ENCODE measurements at regions not wholly inside any gene's neighbourhood (a gene's known extent, or its start where the extent isn't known, plus 50 kb on each side); places are given as distances from the start of the nearest gene placed in this dataset.

GRCh38 chr4:11250510-11250909 lies 178.2 kb downstream of the HS3ST1 start:
- no peak for TF ChIP-seq POLR2A (IDR thresholded peaks at IDR 0.05)
- TF ChIP-seq, protein P1, sequence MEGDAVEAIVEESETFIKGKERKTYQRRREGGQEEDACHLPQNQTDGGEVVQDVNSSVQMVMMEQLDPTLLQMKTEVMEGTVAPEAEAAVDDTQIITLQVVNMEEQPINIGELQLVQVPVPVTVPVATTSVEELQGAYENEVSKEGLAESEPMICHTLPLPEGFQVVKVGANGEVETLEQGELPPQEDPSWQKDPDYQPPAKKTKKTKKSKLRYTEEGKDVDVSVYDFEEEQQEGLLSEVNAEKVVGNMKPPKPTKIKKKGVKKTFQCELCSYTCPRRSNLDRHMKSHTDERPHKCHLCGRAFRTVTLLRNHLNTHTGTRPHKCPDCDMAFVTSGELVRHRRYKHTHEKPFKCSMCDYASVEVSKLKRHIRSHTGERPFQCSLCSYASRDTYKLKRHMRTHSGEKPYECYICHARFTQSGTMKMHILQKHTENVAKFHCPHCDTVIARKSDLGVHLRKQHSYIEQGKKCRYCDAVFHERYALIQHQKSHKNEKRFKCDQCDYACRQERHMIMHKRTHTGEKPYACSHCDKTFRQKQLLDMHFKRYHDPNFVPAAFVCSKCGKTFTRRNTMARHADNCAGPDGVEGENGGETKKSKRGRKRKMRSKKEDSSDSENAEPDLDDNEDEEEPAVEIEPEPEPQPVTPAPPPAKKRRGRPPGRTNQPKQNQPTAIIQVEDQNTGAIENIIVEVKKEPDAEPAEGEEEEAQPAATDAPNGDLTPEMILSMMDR (IDR thresholded peaks at IDR 0.05) = no peak
- no peak overlapping the region for H3K4me3 ChIP-seq (ENCODE audit: low read depth, poor library complexity, severe bottlenecking)
- DNase-seq (ENCODE audit: low spot score in 2 of 2) = no peak
- intact Hi-C loops (cut with DNase I; ENCODE audit: low total_unique reads) = no loop called here

GRCh38 chr4:11232015-11232414 lies 196.7 kb downstream of the HS3ST1 start:
- TF ChIP-seq POLR2A (IDR thresholded peaks at IDR 0.05) = no peak
- TF ChIP-seq, protein P1 (IDR thresholded peaks at IDR 0.05) = no peak
- no peak overlapping the region for H3K4me3 ChIP-seq (ENCODE audit: low read depth, poor library complexity, severe bottlenecking)
- intact Hi-C loops (cut with DNase I; ENCODE audit: low total_unique reads) = no loop called here
- DNase-seq (ENCODE audit: low spot score in 2 of 2) = no peak
- 20 to 23% methylated on average over 4 of the region's 4 CpGs for WGBS, 2 donors

DNA sequence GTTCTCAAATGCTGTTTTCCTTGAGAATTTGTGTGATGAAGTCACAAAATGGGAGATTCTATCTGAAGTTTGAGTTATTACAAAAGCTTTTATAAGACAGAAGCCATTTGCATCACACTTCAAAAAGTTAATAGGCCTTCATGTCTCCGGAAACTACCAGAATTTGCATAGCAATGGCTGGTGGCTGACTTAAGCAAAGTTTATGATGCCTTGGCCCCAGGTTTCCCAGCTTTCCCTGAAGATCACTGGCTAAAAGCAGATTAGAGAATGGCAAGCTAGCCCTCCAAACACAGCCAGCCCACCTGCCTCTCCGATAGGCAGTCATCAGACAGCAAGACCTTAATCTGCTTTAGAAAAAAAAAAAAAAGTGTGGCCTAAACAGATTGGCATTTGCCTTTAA lies 197.8 kb downstream of the HS3ST1 start:
- 69 to 95% methylated on average over 2 of the region's 2 CpGs for WGBS, 2 donors
- TF ChIP-seq POLR2A (IDR thresholded peaks at IDR 0.05) = no peak
- TF ChIP-seq, protein P1 (IDR thresholded peaks at IDR 0.05) = no peak
- intact Hi-C loops (cut with DNase I; ENCODE audit: low total_unique reads) = no loop called here
- DNase-seq (ENCODE audit: low spot score in 2 of 2) = no peak
- H3K4me3 ChIP-seq (ENCODE audit: low read depth, poor library complexity, severe bottlenecking) = no peak overlapping the region

DNA sequence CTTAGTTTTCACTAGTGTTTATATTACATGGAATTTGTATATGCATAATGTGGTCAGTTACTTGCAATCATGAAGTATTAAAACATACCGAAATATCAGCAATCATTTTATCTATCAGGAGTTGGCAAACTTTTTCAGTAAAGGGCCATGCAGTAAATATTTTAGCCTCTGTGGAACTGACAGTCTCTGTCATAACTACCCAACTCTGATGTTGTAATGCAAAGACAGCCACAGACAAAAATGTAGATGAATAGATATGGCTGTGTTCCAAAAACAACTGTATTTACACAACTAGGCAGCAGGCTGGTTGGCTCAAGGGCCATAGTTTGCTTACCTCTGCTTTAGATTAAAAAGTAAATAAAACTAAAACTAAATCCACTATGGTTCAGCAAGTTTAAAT lies 200.2 kb downstream of the HS3ST1 start:
- TF ChIP-seq, protein P1 (IDR thresholded peaks at IDR 0.05) = no peak
- TF ChIP-seq POLR2A (IDR thresholded peaks at IDR 0.05) = no peak
- intact Hi-C loops (cut with DNase I; ENCODE audit: low total_unique reads) = loop anchor here (5.0 kb wide), 1 partner anchor 1789 kb away; no protein-coding TSS in a partner anchor
- no peak overlapping the region for H3K4me3 ChIP-seq (ENCODE audit: low read depth, poor library complexity, severe bottlenecking)
- 45 to 64% methylated on average over 1 of the region's 1 CpG for WGBS, 2 donors
- DNase-seq (ENCODE audit: low spot score in 2 of 2) = no peak

GRCh38 chr4:11223311-11223710 lies 205.4 kb downstream of the HS3ST1 start:
- 58 to 69% methylated on average over 9 of the region's 9 CpGs for WGBS, 2 donors
- DNase-seq (ENCODE audit: low spot score in 2 of 2) = no peak
- intact Hi-C loops (cut with DNase I; ENCODE audit: low total_unique reads) = no loop called here
- TF ChIP-seq POLR2A (IDR thresholded peaks at IDR 0.05) = no peak
- no peak overlapping the region for H3K4me3 ChIP-seq (ENCODE audit: low read depth, poor library complexity, severe bottlenecking)

- H3K4me3 ChIP-seq (ENCODE audit: low read depth, poor library complexity, severe bottlenecking) = no peak overlapping the region
- no peak for TF ChIP-seq POLR2A (IDR thresholded peaks at IDR 0.05)
- TF ChIP-seq, protein P1 (IDR thresholded peaks at IDR 0.05) = no peak
- no peak for DNase-seq (ENCODE audit: low spot score in 2 of 2)
- 85 to 90% methylated on average over 5 of the region's 5 CpGs for WGBS, 2 donors
- intact Hi-C loops (cut with DNase I; ENCODE audit: low total_unique reads) = no loop called here
Measured at GRCh38 chr4:11218692-11219091, 210.0 kb downstream of the HS3ST1 start.
